Endothelial cell of umbilical vein (primary cell): ENCODE measurements at regions not wholly inside any gene's neighbourhood (a gene's known extent, or its start where the extent isn't known, plus 50 kb on each side); places are given as distances from the start of the nearest gene placed in this dataset.
"Not testable (repeated sequence)": the region's sequence is repeated elsewhere in the genome, so short reads cannot be mapped to it uniquely, and the experiment has no call there.

ENCODE experiments used
- BruUV-seq: library from RNA; stranded (reverse); fragments of 400-500 nt; replicated peaks from 2 replicates; lab custom pipeline; 2021; lab: Mats Ljungman, UMichigan
- CTCF ChIA-PET: fragments of 300-600, 350-600 bp; sonication (Branson Sonifier 250); formaldehyde crosslinking; loops from one replicate; lab custom pipeline; 2021; ENCODE audit warnings: antibody characterized with exemption, inconsistent platforms; lab: Charles Lee
- POLR2A ChIA-PET: fragments of 300-600, 350-600 bp; sonication (Branson Sonifier 250); formaldehyde crosslinking; loops from one replicate; lab custom pipeline; 2021; ENCODE audit warnings: antibody characterized with exemption, inconsistent platforms; lab: Charles Lee
- DNase-seq: peaks from one replicate; pipeline ENCODE4 v3.0.0-alpha.2; 2011; ENCODE audit warnings: low read depth, low spot score
- FAIRE-seq: peaks from 2 replicates; lab custom pipeline; 2011; peaks lifted over from hg19 to GRCh38; lab: Jason Lieb, UNC
- H2AFZ ChIP-seq: 2 replicates; pipeline ENCODE4 v1.6.0; 2012; ENCODE audit warnings: low read depth, low read length, control low read depth, inconsistent platforms
- H3K27ac ChIP-seq: 2 replicates; pipeline ENCODE4 v1.5.1; 2011; ENCODE audit warnings: low read depth, mild to moderate bottlenecking, control low read depth, low read length, moderate library complexity; ENCODE audit not compliant: insufficient read depth
- H3K27me3 ChIP-seq, 2 experiments: 2 replicates each; pipeline versions ENCODE4 v1.6.0 to v1.6.1; 2011; ENCODE audit warnings: low read length in 2 of 2, mixed read lengths in 1 of 2; ENCODE audit not compliant: control insufficient read depth in 2 of 2, insufficient read depth in 2 of 2
- H3K36me3 ChIP-seq, 2 experiments: 2 replicates in 1 of 2; 3 replicates in 1 of 2; pipeline ENCODE4 v1.5.1; 2011; ENCODE audit warnings: low read length in 2 of 2, mild to moderate bottlenecking in 1 of 2, moderate library complexity in 1 of 2; ENCODE audit not compliant: control insufficient read depth in 2 of 2, insufficient read depth in 2 of 2; ENCODE audit errors: extremely low read depth in 1 of 2
- H3K4me1 ChIP-seq: 3 replicates; pipeline ENCODE4 v1.5.1; 2011; ENCODE audit warnings: mild to moderate bottlenecking, low read length; ENCODE audit not compliant: control insufficient read depth, insufficient read depth; ENCODE audit errors: extremely low read depth
- H3K4me2 ChIP-seq: 2 replicates; pipeline ENCODE4 v1.6.1; 2011; ENCODE audit warnings: low read length, control low read depth, mixed read lengths; ENCODE audit not compliant: insufficient read depth
- H3K4me3 ChIP-seq, 3 experiments: fragments of 200-600 bp in 1 of 3; sonication (generic), shearing (Covaris generic) in 1 of 3; replicated peaks in 1 of 3; 2 replicates each; pipeline ENCODE4 v1.5.1; 2011 to 2016; ENCODE audit warnings: control low read depth in 3 of 3, low read length in 3 of 3, mild to moderate bottlenecking in 2 of 3, inconsistent platforms in 1 of 3, low read depth in 1 of 3, moderate library complexity in 1 of 3; ENCODE audit not compliant: insufficient read depth in 1 of 3
- H3K79me2 ChIP-seq: 2 replicates; pipeline ENCODE4 v1.6.0; 2012; ENCODE audit warnings: low read length, inconsistent platforms; ENCODE audit not compliant: control insufficient read depth, insufficient read depth
- H3K9ac ChIP-seq: replicated peaks from 2 replicates; pipeline ENCODE3; 2011; ENCODE audit warnings: low read length, control low read depth; ENCODE audit not compliant: insufficient read depth; ENCODE audit errors: extremely low read depth
- H3K9me1 ChIP-seq: replicated peaks from 3 replicates; pipeline ENCODE4 v1.6.0; 2011; ENCODE audit warnings: mild to moderate bottlenecking, low read length; ENCODE audit not compliant: control insufficient read depth, insufficient read depth; ENCODE audit errors: extremely low read depth
- H3K9me3 ChIP-seq: replicated peaks from 2 replicates; pipeline ENCODE4 v1.5.1; 2012; ENCODE audit warnings: low read length, inconsistent platforms; ENCODE audit not compliant: control insufficient read depth, insufficient read depth
- H4K20me1 ChIP-seq: replicated peaks from 2 replicates; pipeline ENCODE3; 2011; ENCODE audit warnings: mild to moderate bottlenecking, low read length; ENCODE audit not compliant: control insufficient read depth, insufficient read depth; ENCODE audit errors: extremely low read depth
- MAX ChIP-seq: IDR thresholded peaks from 2 replicates; pipeline ENCODE4 v1.6.1; 2011; ENCODE audit not compliant: insufficient read depth, insufficient read length
- POLR2AphosphoS5 ChIP-seq: IDR thresholded peaks from 2 replicates; pipeline ENCODE4 v1.6.1; 2012; ENCODE audit warnings: low read depth, mild to moderate bottlenecking, control low read depth, low read length, moderate library complexity; ENCODE audit not compliant: insufficient read depth
- dilution Hi-C: fragments of 300-500 bp; cut with MboI; formaldehyde crosslinking; loops from one replicate; pipeline ENCODE4 v1.15.0; 2019; ENCODE audit warnings: low sequenced_read_pairs; ENCODE audit not compliant: extremely low pct_ligation_motif_present
- intact Hi-C: fragments of 100-400 bp; cut with micrococcal nuclease; formaldehyde crosslinking; loops from one replicate; pipeline ENCODE4 v1.10.0; 2022

- H3K9me3 ChIP-seq, result peaks cover 6% of the 10 kb centered on the region
- H3K4me3 ChIP-seq, result no peak overlapping the region
- no peak overlapping the region for H3K9ac ChIP-seq
- no TSS peak for BruUV-seq
- intact Hi-C loops (no loop called here), dilution Hi-C loops (no loop called here)
- H4K20me1 ChIP-seq, result no peaks in the 10 kb centered on the region
- no peaks in the 10 kb centered on the region for H3K4me1 ChIP-seq
- no peak overlapping the region for H2AFZ ChIP-seq
- FAIRE-seq, result no peak
- H3K27ac ChIP-seq, result no peak overlapping the region
- H3K4me2 ChIP-seq, result no peak overlapping the region
- no peaks in the 10 kb centered on the region for H3K79me2 ChIP-seq
- CTCF ChIA-PET, result no interaction called here
- H3K27me3 ChIP-seq, result no peaks in the 10 kb centered on the region
- TF ChIP-seq MAX, result no peak
- no peak for TF ChIP-seq POLR2AphosphoS5
- POLR2A ChIA-PET, result no interaction called here
- no peaks in the 10 kb centered on the region for H3K36me3 ChIP-seq
- no peaks in the 10 kb centered on the region for H3K9me1 ChIP-seq
- DNase-seq, result no peak
Measured at GRCh38 chr2:16096962-16097361, 156.6 kb downstream of the MYCN start.

GRCh38 chr2:16095483-16095882, 155.1 kb downstream of the MYCN start:
- H3K9ac ChIP-seq, H3K4me1 ChIP-seq, H4K20me1 ChIP-seq, H3K27me3 ChIP-seq, H3K79me2 ChIP-seq, dilution Hi-C loops, H3K9me1 ChIP-seq, H3K27ac ChIP-seq, BruUV-seq, H2AFZ ChIP-seq, DNase-seq, FAIRE-seq, H3K36me3 ChIP-seq, H3K9me3 ChIP-seq, POLR2A ChIA-PET, intact Hi-C loops, CTCF ChIA-PET, H3K4me3 ChIP-seq, H3K4me2 ChIP-seq: not testable (repeated sequence)
